Esophagus squamous epithelium (tissue), 5 donors: ENCODE measurements at regions not wholly inside any gene's neighbourhood (a gene's known extent, or its start where the extent isn't known, plus 50 kb on each side); places are given as distances from the start of the nearest gene placed in this dataset.
A peak's percentile ranks its signal among the peaks of the same experiment; 100 is the strongest.

Source experiments
- DNase-seq: peaks from one replicate; lab custom pipeline; 2025; lab: John Stamatoyannopoulos, UW
- H3K27ac ChIP-seq, 4 donors: fragments of 200-600 bp; sonication (generic); one replicate each; pipeline ENCODE4 v1.5.1; 2016 to 2019; ENCODE audit warnings: mild to moderate bottlenecking in 1 of 4
- H3K27me3 ChIP-seq, 4 donors: fragments of 200-600 bp; sonication (generic); 1 replicate in 3 of 4; 2 replicates in 1 of 4; pipeline versions ENCODE4 v1.5.1 to v1.6.0; 2017 to 2021; ENCODE audit warnings: antibody characterized with exemption in 1 of 4
- H3K36me3 ChIP-seq, 3 donors: fragments of 200-600 bp; sonication (generic); one replicate each; pipeline ENCODE4 v1.5.1; 2016 to 2019
- H3K4me1 ChIP-seq, 3 donors: fragments of 200-600 bp; sonication (generic); one replicate each; pipeline ENCODE4 v1.5.1; 2017 to 2019
- H3K4me3 ChIP-seq, 4 donors: fragments of 200-600 bp; sonication (generic); 1 replicate in 3 of 4; 2 replicates in 1 of 4; pipeline ENCODE4 v1.5.1; 2016 to 2019; ENCODE audit warnings: mild to moderate bottlenecking in 2 of 4, moderate library complexity in 1 of 4
- H3K9me3 ChIP-seq, 3 donors: fragments of 200-600 bp; sonication (generic); one replicate each; pipeline ENCODE4 v1.5.1; 2016 to 2019
- CTCF ChIP-seq, 6 experiments: fragments of 450-650 bp in 4 of 6; fragments of 200-600 bp in 2 of 6; sonication (generic) in 2 of 6; IDR thresholded peaks; one replicate each; pipeline ENCODE4 v1.5.1; 2016 to 2019; ENCODE audit warnings: antibody characterized with exemption in 6 of 6, mild to moderate bottlenecking in 4 of 6, moderate library complexity in 4 of 6
- POLR2A ChIP-seq, 4 donors: fragments of 450-650 bp; IDR thresholded peaks; one replicate each; pipeline ENCODE4 v1.6.1; 2017; ENCODE audit warnings: antibody characterized with exemption in 4 of 4, mild to moderate bottlenecking in 4 of 4, moderate library complexity in 3 of 4
- WGBS, 2 donors: methylation state at CpG; one replicate each; pipeline ENCODE4 v1.1.5; 2018; 5-methylcytosine and 5-hydroxymethylcytosine counted together
- intact Hi-C: fragments of 100-400 bp; cut with DNase I; formaldehyde crosslinking; loops from one replicate; pipeline ENCODE4 v1.15.0; 2022
- donor health status: DM: yes; HTN: yes; CAD: no.

GRCh38 chr2:213219816-213220215 is 64.4 kb upstream of the SPAG16 start:
- H3K27me3 ChIP-seq, result no peaks in the 10 kb centered on the region
- no peaks in the 10 kb centered on the region for H3K36me3 ChIP-seq
- peaks cover 0 to 36% (median 0%) of the 10 kb centered on the region in 3 donors for H3K4me1 ChIP-seq
- H3K9me3 ChIP-seq, result no peaks in the 10 kb centered on the region
- TF ChIP-seq CTCF (IDR thresholded peaks at IDR 0.05) (no peak), POLR2A (IDR thresholded peaks at IDR 0.05) (no peak)
- no peak overlapping the region for H3K27ac ChIP-seq
- 71 to 96% methylated on average over 1 of the region's 1 CpG for WGBS, 2 donors
- DNase-seq, result no peak
- no peak overlapping the region for H3K4me3 ChIP-seq
- intact Hi-C loops, result no loop called here

GRCh38 chr2:213220967-213221603 is 63.2 kb upstream of the SPAG16 start:
- Histone ChIP-seq H3K27ac (no peak overlapping the region), H3K9me3 (no peaks in the 10 kb centered on the region), H3K36me3 (no peaks in the 10 kb centered on the region), H3K4me1 (peaks cover 0 to 28% (median 0%) of the 10 kb centered on the region in 3 donors), H3K4me3 (no peak overlapping the region), H3K27me3 (no peaks in the 10 kb centered on the region)
- WGBS, 2 donors, result 78 to 92% methylated on average over 3 of the region's 3 CpGs
- intact Hi-C loops, result no loop called here
- TF ChIP-seq CTCF (IDR thresholded peaks at IDR 0.05) (peak in 1 of 6 experiments; percentile 11), POLR2A (IDR thresholded peaks at IDR 0.05) (no peak)
- DNase-seq, result no peak

GRCh38 chr2:213221957-213222356 is 62.3 kb upstream of the SPAG16 start:
- Histone ChIP-seq H3K4me1 (peaks cover 0 to 25% (median 0%) of the 10 kb centered on the region in 3 donors), H3K27ac (no peak overlapping the region), H3K27me3 (no peaks in the 10 kb centered on the region), H3K9me3 (no peaks in the 10 kb centered on the region), H3K36me3 (no peaks in the 10 kb centered on the region), H3K4me3 (no peak overlapping the region)
- no peak for DNase-seq
- TF ChIP-seq POLR2A (IDR thresholded peaks at IDR 0.05) (no peak), CTCF (IDR thresholded peaks at IDR 0.05) (no peak)
- 45 to 68% methylated on average over 2 of the region's 2 CpGs for WGBS, 2 donors
- intact Hi-C loops, result no loop called here

- H3K36me3 ChIP-seq, result no peaks in the 10 kb centered on the region
- peak overlapping the region in 2 of 4 donors; percentile 20 to 38 for H3K27ac ChIP-seq
- DNase-seq, result no peak
- no peak for TF ChIP-seq CTCF (IDR thresholded peaks at IDR 0.05)
- no peak for TF ChIP-seq POLR2A (IDR thresholded peaks at IDR 0.05)
- WGBS, 2 donors, result 52 to 64% methylated on average over 2 of the region's 2 CpGs
- intact Hi-C loops, result no loop called here
- H3K4me1 ChIP-seq, result peaks cover 0 to 24% (median 0%) of the 10 kb centered on the region in 3 donors
- H3K27me3 ChIP-seq, result no peaks in the 10 kb centered on the region
- H3K4me3 ChIP-seq, result no peak overlapping the region
- no peaks in the 10 kb centered on the region for H3K9me3 ChIP-seq
These were observed 59.9 kb upstream of the SPAG16 start for GRCh38 chr2:213224366-213224765.

- Histone ChIP-seq H3K27me3 (no peaks in the 10 kb centered on the region), H3K4me1 (peaks cover 0 to 24% (median 0%) of the 10 kb centered on the region in 3 donors), H3K4me3 (no peak overlapping the region), H3K9me3 (no peaks in the 10 kb centered on the region), H3K27ac (no peak overlapping the region), H3K36me3 (no peaks in the 10 kb centered on the region)
- DNase-seq, result no peak
- WGBS, 2 donors, result 64 to 73% methylated on average over 4 of the region's 4 CpGs
- intact Hi-C loops, result no loop called here
- TF ChIP-seq CTCF (IDR thresholded peaks at IDR 0.05), result no peak
- TF ChIP-seq POLR2A (IDR thresholded peaks at IDR 0.05), result no peak
These were observed 58.4 kb upstream of the SPAG16 start for GRCh38 chr2:213225866-213226265.
